ENCODE measurements at regions not wholly inside any gene's neighbourhood (a gene's known extent, or its start where the extent isn't known, plus 50 kb on each side); places are given as distances from the start of the nearest gene placed in this dataset.
"Not testable (repeated sequence)": the region's sequence is repeated elsewhere in the genome, so short reads cannot be mapped to it uniquely, and the experiment has no call there.

GRCh38 chr10:7056216-7056615 is 354.6 kb downstream of the SFMBT2 start:
- DNase-seq, result no peak

DNA sequence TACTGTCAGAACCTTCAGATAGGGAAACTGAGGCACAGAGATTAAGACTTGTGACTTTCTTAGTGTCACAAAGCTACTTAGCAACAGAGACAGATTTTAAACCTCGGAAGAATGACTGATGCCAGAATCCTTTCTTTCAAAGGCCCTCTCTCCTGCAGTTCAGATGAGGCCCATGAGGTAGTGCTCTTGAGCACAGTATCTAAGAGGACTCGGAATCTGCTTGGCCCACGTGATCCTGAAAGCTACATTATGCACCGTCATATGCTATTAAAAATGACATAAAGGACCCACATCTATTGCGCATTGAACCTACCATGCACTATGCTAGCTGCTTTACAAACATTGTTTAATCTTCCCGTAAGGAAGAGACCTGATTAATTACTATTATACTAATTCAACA is 355.9 kb downstream of the SFMBT2 start:
- no peak for DNase-seq

DNA sequence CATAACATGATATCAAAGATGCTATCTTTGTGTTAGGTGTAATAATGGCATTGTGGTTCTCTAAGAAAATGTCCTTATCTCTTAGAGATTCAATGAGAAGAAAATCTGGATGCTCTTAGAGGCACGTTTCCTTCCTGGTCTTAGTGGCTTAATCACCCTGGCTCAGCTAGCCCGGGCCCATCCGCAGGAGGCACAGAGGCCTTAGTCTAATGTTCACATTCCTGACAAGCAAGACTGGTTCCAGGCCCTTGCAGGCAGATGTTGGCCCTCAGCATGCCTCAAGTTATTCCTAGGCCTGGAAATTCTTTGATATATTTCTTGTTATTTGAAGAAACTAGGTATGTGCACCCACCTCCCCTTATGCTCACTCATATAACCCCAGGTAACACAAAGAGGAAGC is 357.6 kb downstream of the SFMBT2 start:
- DNase-seq, result no peak

DNA sequence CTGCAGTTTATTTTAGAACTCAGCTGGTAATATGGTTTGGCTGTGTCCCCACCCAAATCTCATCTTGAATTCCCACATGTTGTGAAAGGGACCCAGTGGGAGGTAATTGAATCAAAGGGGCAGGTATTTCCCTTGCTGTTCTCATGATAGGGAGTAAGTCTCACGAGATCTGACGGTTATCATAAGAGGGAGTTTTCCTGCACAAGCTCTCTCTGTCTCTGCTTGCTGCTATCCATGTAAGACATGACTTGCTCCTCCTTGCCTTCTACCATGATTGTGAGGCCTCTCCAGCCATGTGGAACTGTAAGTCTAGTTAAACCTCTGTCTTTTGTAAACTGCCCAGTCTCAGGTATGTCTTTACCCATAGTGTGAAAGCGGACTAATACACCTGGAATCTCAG is 360.8 kb downstream of the SFMBT2 start:
- DNase-seq, result not testable (repeated sequence)

DNA sequence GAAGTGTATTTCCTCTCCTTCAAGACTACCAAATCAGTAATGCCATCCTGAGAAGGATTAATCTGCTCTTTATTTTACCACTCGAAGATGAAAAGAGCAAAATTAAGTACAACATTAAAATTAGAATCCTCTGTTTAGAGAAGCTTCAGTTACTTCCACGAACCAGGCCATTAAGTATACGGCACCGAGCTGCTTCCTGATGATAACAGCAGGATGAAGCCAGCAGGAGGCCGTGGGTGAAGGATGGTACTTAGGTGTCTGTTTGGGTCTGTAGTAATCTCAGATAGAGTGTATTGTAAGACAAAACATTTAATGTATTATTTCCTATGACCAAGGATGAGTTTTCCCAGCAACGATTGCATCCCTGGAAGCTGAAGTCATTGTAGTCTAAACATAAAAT is 362.8 kb downstream of the SFMBT2 start:
- DNase-seq, result no peak

DNA sequence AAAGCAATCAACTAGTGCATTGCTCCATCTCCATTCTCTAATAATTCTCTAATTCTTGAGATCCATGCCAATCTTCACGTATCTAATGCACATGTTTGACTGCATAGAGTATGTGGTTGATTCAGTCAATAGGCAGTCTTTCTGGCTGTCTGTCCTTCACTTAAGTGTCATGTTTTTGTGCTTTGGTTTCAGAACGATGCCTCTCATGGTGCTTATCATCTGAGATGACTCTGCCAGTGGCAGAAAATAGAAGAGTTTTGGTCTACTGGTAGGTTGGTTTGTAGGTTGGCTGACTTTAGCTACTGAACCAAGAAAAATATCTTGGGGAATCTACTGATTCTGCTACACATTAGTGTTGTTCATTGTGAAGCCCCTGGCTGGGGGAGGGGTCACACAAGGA is 364.2 kb downstream of the SFMBT2 start:
- no peak for DNase-seq

DNA sequence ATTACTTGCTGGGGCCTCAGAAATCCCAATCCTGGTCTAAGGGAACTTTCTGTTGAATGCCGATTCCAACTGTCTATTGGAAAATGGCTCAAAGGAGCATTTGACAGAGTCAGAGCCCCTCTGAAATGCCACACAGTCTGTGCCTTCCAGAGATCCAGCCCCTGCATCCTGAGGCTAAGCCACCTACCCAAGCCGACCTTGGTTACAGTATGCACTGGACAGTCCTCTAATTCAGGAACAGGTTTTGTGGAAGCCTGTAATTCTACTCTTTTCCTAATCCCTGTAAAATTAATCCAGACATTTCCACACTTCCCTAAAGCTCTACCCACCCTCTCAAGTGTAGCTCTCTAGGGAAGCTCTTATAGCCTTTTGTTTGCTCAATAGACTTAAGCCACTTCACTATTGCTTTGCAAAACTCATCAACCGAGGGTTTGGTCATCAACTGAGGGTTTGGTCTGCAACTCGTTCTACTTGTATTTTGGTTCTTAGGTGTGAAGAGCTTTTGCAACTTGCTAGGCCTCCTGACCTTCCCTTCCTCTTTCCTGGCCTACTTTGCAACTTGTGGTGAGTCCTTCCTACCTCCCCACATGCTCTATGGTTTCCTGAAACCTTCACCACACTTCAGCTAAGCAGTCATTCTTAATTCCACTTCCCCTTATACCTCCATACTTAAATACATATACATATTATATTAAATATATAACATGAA is 364.8 kb downstream of the SFMBT2 start:
- DNase-seq, result no peak

DNA sequence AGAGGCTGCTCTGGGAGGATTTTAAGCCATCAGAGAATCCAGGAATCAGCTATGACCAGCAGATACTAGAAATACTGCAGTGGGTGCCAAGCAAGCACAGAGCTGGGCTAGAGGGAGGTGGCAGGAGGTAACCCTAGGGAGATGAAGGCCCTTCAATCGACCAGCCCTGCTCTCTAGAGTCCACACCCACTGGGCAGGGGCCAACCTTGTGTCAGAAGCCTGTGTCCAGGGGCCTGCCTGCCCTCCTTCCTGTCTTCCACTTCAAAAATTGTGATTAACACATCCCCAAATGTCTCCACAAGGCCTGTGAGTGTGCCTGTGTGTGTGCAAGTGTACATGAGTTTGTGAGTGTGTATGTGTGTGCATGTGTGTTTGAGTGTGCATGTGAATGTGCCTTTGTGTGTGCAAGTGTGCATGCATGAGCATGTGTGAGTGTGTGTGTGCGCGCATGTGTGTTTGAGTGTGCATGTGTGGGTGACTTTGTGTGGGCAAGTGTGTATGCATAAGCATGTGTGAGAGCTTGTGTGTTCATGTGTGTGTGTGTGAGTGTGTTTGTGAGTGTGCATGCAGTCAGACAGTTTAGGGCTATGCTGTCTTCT is 367.7 kb downstream of the SFMBT2 start:
- DNase-seq, result no peak

- DNase-seq, result no peak
Measured at GRCh38 chr10:7042419-7043054, 368.3 kb downstream of the SFMBT2 start.

DNA sequence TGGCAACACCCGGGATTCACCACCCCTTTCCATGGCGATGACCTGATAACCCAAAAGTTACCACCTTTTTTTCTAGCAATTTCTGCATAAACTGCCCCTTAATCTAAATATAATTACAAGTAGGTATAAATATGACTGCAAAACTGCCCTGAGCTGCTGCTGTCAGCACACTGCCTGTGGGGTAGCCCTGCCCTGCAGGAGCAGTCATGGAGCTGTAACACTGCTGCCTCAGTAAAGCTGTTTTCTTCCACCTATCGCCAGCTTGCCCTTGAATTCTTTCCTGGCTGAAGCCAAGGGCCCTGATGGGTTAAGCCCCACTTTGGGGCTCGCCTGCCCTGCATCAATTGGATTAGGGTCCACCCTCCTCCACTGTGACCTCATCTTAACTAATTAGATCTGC is 368.8 kb downstream of the SFMBT2 start:
- no peak for DNase-seq

- no peak for DNase-seq
Measured at GRCh38 chr10:7040681-7041080, 370.2 kb downstream of the SFMBT2 start.

DNA sequence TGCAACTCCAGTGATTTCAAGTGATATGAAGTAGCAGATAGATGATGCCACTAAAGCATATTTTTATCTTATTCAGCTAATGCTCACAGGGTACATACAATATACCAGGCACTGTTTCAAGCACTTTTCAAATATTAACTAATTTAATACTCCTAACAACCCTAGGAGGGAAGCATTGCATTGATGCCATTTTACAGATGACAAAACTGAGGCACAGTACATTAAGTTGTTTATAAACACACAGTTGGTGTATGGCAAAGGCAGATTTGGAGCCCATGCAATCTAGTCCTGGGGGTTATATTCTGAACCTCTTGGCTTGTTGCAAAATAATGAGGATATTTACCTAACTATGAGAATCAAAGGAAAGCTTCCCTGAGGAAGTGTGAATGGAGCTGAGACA is 371.0 kb downstream of the SFMBT2 start:
- DNase-seq, result no peak

DNA sequence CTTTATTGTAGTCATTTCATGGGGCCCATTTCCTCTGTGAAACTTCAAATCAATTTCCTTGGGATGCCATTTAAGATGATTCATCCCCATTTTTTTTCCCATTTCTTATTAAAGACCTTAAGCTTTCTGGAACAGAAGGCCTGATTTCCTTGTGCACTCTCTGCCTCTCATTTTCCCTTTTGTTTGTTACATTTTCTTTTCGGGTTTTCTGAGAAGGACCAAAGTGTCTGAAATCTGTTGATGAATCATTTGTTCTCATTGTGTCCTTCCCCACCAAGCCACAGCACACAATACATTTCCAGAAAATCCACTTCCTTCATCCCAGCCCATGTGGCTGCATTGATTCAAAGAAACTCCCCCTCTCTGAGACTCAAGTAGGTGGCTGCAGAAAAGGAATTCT is 372.4 kb downstream of the SFMBT2 start:
- DNase-seq, result peak; percentile 18

DNA sequence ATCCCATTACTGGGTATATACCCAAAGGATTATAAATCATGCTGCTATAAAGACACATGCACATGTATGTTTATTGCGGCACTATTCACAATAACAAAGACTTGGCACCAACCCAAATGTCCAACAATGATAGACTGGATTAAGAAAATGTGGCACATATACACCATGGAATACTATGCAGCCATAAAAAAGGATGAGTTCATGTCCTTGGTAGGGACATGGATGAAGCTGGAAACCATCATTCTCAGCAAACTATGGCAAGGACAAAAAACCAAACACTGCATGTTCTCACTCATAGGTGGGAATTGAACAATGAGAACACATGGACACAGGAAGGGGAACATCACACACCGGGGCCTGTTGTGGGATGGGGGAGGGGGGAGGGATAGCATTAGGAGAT is 373.4 kb downstream of the SFMBT2 start:
- not testable (repeated sequence) for DNase-seq

- DNase-seq, result no peak
Measured at GRCh38 chr10:7036951-7037350, 373.9 kb downstream of the SFMBT2 start.

GRCh38 chr10:7035126-7035761 is 375.6 kb downstream of the SFMBT2 start:
- DNase-seq, result no peak

DNA sequence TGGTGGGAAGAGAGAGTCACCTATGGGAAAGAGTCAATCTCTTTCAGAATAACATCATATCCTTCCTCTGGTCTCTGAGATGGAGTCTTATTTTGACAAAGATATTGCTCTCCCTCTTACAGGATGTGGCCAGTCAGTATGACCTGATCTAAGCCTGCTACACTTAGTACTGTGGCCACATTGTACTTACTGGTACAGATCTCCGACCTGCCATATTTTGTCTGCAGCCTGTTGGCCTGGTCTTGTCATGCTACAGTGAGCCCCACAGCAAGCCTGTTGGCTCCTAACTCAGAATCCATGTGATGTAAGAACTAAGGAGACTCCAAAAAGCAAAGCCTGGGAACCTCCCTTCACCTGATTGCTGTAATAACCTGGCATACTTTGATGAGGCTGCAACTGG is 377.8 kb downstream of the SFMBT2 start:
- no peak for DNase-seq

- DNase-seq, result no peak
Measured at GRCh38 chr10:7030134-7030855, 380.5 kb downstream of the SFMBT2 start.

GRCh38 chr10:7029672-7030071 is 381.2 kb downstream of the SFMBT2 start:
- DNase-seq, result no peak

- no peak for DNase-seq
Measured at GRCh38 chr10:7028809-7029166, 382.0 kb downstream of the SFMBT2 start.

- DNase-seq, result peak; percentile 65
Measured at GRCh38 chr10:7027913-7028808, 382.7 kb downstream of the SFMBT2 start.

GRCh38 chr10:7027237-7027912 is 383.5 kb downstream of the SFMBT2 start:
- peak; percentile 8 for DNase-seq

Data from fibroblast of skin of right quadriceps (primary cell).